H1 (cell line): ENCODE measurements at regions not wholly inside any gene's neighbourhood (a gene's known extent, or its start where the extent isn't known, plus 50 kb on each side); places are given as distances from the start of the nearest gene placed in this dataset.

ENCODE experiments used
- CTCF ChIA-PET: fragments of 300-600 bp; sonication (Branson Sonifier 250); formaldehyde crosslinking; loops from one replicate; lab custom pipeline; 2021; ENCODE audit not compliant: partially characterized antibody; lab: Charles Lee
- POLR2A ChIA-PET: fragments of 300-600 bp; sonication (Branson Sonifier 250); formaldehyde crosslinking; loops from one replicate; lab custom pipeline; 2021; ENCODE audit warnings: inconsistent platforms; ENCODE audit not compliant: partially characterized antibody; lab: Charles Lee
- DNase-seq, 2 experiments: peaks; one replicate each; pipeline versions ENCODE4 v3.0.0 to v3.0.0-alpha.2; 2010 to 2022; ENCODE audit warnings: low spot score in 2 of 2, low read depth in 1 of 2, mixed read lengths in 1 of 2
- FAIRE-seq: peaks from 2 replicates; lab custom pipeline; 2011; peaks lifted over from hg19 to GRCh38; lab: Jason Lieb, UNC
- H2AFZ ChIP-seq: 2 replicates; pipeline ENCODE4 v1.8.1; 2012; ENCODE audit warnings: low read length, inconsistent platforms
- H2AK5ac ChIP-seq: 2 replicates; pipeline ENCODE4 v1.6.1; 2013; ENCODE audit warnings: low read depth, low read length
- H2BK120ac ChIP-seq: replicated peaks from 2 replicates; pipeline ENCODE3; 2013; ENCODE audit warnings: low read depth, low read length, inconsistent platforms
- H2BK12ac ChIP-seq: 2 replicates; pipeline ENCODE4 v1.6.1; 2013; ENCODE audit warnings: low read depth, low read length
- H2BK15ac ChIP-seq: 2 replicates; pipeline ENCODE4 v1.6.1; 2013; ENCODE audit warnings: low read length
- H2BK20ac ChIP-seq: 2 replicates; pipeline ENCODE4 v1.6.1; 2013; ENCODE audit warnings: low read length
- H2BK5ac ChIP-seq: 2 replicates; pipeline ENCODE4 v1.6.1; 2013; ENCODE audit warnings: low read depth, low read length
- H3K14ac ChIP-seq: 2 replicates; pipeline ENCODE4 v1.6.1; 2013; ENCODE audit warnings: inconsistent platforms; ENCODE audit not compliant: insufficient read length
- H3K18ac ChIP-seq: 2 replicates; pipeline ENCODE4 v1.6.1; 2013; ENCODE audit warnings: low read length; ENCODE audit errors: extremely low read depth
- H3K23ac ChIP-seq: 2 replicates; pipeline ENCODE4 v1.6.1; 2013; ENCODE audit warnings: inconsistent platforms; ENCODE audit not compliant: insufficient read length
- H3K23me2 ChIP-seq: 2 replicates; pipeline ENCODE4 v1.6.1; 2013; ENCODE audit warnings: low read depth, low read length
- H3K27ac ChIP-seq: 2 replicates; pipeline ENCODE4 v1.6.1; 2011; ENCODE audit warnings: low read depth, low read length, inconsistent platforms
- H3K27me3 ChIP-seq, 4 experiments: replicated peaks in 1 of 4; 1 replicate in 1 of 4; 2 replicates in 3 of 4; pipeline versions ENCODE4 v1.6.1 to v1.8.1; 2011 to 2013; ENCODE audit warnings: low read length in 3 of 4, mild to moderate bottlenecking in 3 of 4, inconsistent platforms in 2 of 4, mixed read lengths in 2 of 4, moderate library complexity in 1 of 4; ENCODE audit not compliant: control insufficient read depth in 3 of 4, insufficient read depth in 3 of 4; ENCODE audit errors: extremely low read depth in 1 of 4
- H3K36me3 ChIP-seq, 4 experiments: 2 replicates each; pipeline versions ENCODE4 v1.6.1 to v1.8.1; 2011 to 2013; ENCODE audit warnings: mild to moderate bottlenecking in 4 of 4, low read length in 3 of 4, moderate library complexity in 2 of 4, control low read depth in 1 of 4, inconsistent platforms in 1 of 4; ENCODE audit not compliant: insufficient read depth in 4 of 4, control insufficient read depth in 2 of 4
- H3K4ac ChIP-seq: replicated peaks from 2 replicates; pipeline ENCODE3; 2013; ENCODE audit warnings: low read length, low read depth, mixed read lengths, inconsistent platforms; ENCODE audit not compliant: insufficient read length
- H3K4me1 ChIP-seq, 4 experiments: replicated peaks in 1 of 4; 1 replicate in 1 of 4; 2 replicates in 3 of 4; pipeline versions ENCODE4 v1.6.1 to v1.8.1; 2011 to 2013; ENCODE audit warnings: low read length in 3 of 4, inconsistent platforms in 2 of 4, mixed read lengths in 1 of 4; ENCODE audit not compliant: insufficient read depth in 4 of 4, control insufficient read depth in 3 of 4
- H3K4me2 ChIP-seq, 2 experiments: 2 replicates each; pipeline versions ENCODE4 v1.6.1 to v1.8.1; 2011 to 2013; ENCODE audit warnings: low read depth in 2 of 2, low read length in 2 of 2, control low read depth in 1 of 2, inconsistent platforms in 1 of 2, mild to moderate bottlenecking in 1 of 2; ENCODE audit not compliant: insufficient read depth in 1 of 2
- H3K4me3 ChIP-seq, 4 experiments: fragments of 200-600, 300-600 bp in 1 of 4; sonication (generic), shearing (Covaris generic), sonication (Bioruptor Twin) in 1 of 4; 2 replicates each; pipeline versions ENCODE4 v1.5.1 to v1.8.1; 2011 to 2016; ENCODE audit warnings: low read length in 4 of 4, low read depth in 3 of 4, control low read depth in 2 of 4, inconsistent platforms in 2 of 4, mild to moderate bottlenecking in 2 of 4, mixed read lengths in 1 of 4, moderate library complexity in 1 of 4; ENCODE audit not compliant: insufficient read depth in 2 of 4; ENCODE audit errors: extremely low read depth in 1 of 4
- H3K56ac ChIP-seq: replicated peaks from 2 replicates; pipeline ENCODE3; 2013; ENCODE audit warnings: low read depth, mild to moderate bottlenecking, mixed read lengths, low read length, inconsistent platforms; ENCODE audit not compliant: insufficient read length
- H3K79me1 ChIP-seq: 2 replicates; pipeline ENCODE4 v1.6.1; 2013; ENCODE audit warnings: low read depth, low read length, control low read depth
- H3K79me2 ChIP-seq, 2 experiments: 2 replicates each; pipeline versions ENCODE4 v1.6.1 to v1.8.1; 2012 to 2013; ENCODE audit warnings: low read length in 2 of 2, mild to moderate bottlenecking in 2 of 2, inconsistent platforms in 1 of 2; ENCODE audit not compliant: insufficient read depth in 2 of 2, control insufficient read depth in 1 of 2
- H3K9ac ChIP-seq, 4 experiments: replicated peaks in 1 of 4; 1 replicate in 1 of 4; 2 replicates in 3 of 4; pipeline versions ENCODE4 v1.6.1 to v1.8.1; 2011 to 2013; ENCODE audit warnings: low read depth in 3 of 4, low read length in 3 of 4, control low read depth in 2 of 4, mild to moderate bottlenecking in 2 of 4, moderate library complexity in 2 of 4, inconsistent platforms in 1 of 4; ENCODE audit errors: extremely low read depth in 1 of 4
- H3K9me3 ChIP-seq, 2 experiments: 2 replicates each; pipeline versions ENCODE4 v1.6.1 to v1.8.1; 2012 to 2013; ENCODE audit warnings: mild to moderate bottlenecking in 2 of 2, moderate library complexity in 2 of 2, control low read depth in 1 of 2, inconsistent platforms in 1 of 2, low read depth in 1 of 2, low read length in 1 of 2, mixed read lengths in 1 of 2; ENCODE audit not compliant: insufficient read depth in 2 of 2
- H4K20me1 ChIP-seq, 2 experiments: replicated peaks in 1 of 2; 2 replicates each; pipeline versions ENCODE3 to v1.8.1; 2011 to 2013; ENCODE audit warnings: inconsistent platforms in 2 of 2, low read length in 2 of 2, mild to moderate bottlenecking in 1 of 2; ENCODE audit not compliant: insufficient read depth in 2 of 2, control insufficient read depth in 1 of 2
- H4K5ac ChIP-seq: 2 replicates; pipeline ENCODE4 v1.6.1; 2013; ENCODE audit warnings: low read length, low read depth, mixed read lengths, inconsistent platforms; ENCODE audit not compliant: insufficient read length
- H4K8ac ChIP-seq: 2 replicates; pipeline ENCODE4 v1.8.0; 2013; ENCODE audit warnings: mild to moderate bottlenecking, moderate library complexity, low read length, inconsistent platforms; ENCODE audit not compliant: insufficient read depth; ENCODE audit errors: extremely low read depth
- H4K91ac ChIP-seq: replicated peaks from 2 replicates; pipeline ENCODE3; 2013; ENCODE audit warnings: low read length, mixed read lengths, inconsistent platforms; ENCODE audit not compliant: insufficient read length
- CBX8 ChIP-seq: fragments of 300-800, 300-1000 bp; sonication (generic); IDR thresholded peaks from 2 replicates; pipeline ENCODE4 v1.7.1; 2016; ENCODE audit warnings: low read depth, low read length, borderline replicate concordance
- E2F6 ChIP-seq: IDR thresholded peaks from 2 replicates; pipeline ENCODE4 v1.6.1; 2012; ENCODE audit warnings: inconsistent platforms
- JUND ChIP-seq: IDR thresholded peaks from 2 replicates; pipeline ENCODE4 v1.6.1; 2011; ENCODE audit warnings: mild to moderate bottlenecking, improper control_type of control experiment, low read length
- NRF1 ChIP-seq: IDR thresholded peaks from 2 replicates; pipeline ENCODE4 v1.6.1; 2011; ENCODE audit warnings: mild to moderate bottlenecking, low read depth, low read length, improper control_type of control experiment
- POLR2A ChIP-seq, 2 experiments: IDR thresholded peaks; 1 replicate in 1 of 2; 2 replicates in 1 of 2; pipeline ENCODE4 v1.6.1; 2011; ENCODE audit warnings: low read depth in 2 of 2, low read length in 2 of 2, mild to moderate bottlenecking in 2 of 2; ENCODE audit errors: control extremely low read depth in 1 of 2
- SP2 ChIP-seq: IDR thresholded peaks from 2 replicates; pipeline ENCODE4 v1.6.1; 2012; ENCODE audit warnings: mild to moderate bottlenecking, low read length, inconsistent platforms
- WGBS, 2 experiments: shearing (Covaris generic) in 1 of 2; methylation state at CpG; one replicate each; pipeline versions ENCODE4 v1.1.6 to v1.1.7; 2013 to 2015; ENCODE audit warnings: low lambda C conversion rate in 2 of 2, mixed read lengths in 2 of 2, inconsistent platforms in 1 of 2, low coverage in 1 of 2, missing lambda C conversion rate in 1 of 2; ENCODE audit not compliant: insufficient replicate concordance in 2 of 2, insufficient coverage in 1 of 2, insufficient read length in 1 of 2; ENCODE audit errors: extremely low coverage in 1 of 2, missing lambda C conversion rate in 1 of 2; 5-methylcytosine and 5-hydroxymethylcytosine counted together

DNA sequence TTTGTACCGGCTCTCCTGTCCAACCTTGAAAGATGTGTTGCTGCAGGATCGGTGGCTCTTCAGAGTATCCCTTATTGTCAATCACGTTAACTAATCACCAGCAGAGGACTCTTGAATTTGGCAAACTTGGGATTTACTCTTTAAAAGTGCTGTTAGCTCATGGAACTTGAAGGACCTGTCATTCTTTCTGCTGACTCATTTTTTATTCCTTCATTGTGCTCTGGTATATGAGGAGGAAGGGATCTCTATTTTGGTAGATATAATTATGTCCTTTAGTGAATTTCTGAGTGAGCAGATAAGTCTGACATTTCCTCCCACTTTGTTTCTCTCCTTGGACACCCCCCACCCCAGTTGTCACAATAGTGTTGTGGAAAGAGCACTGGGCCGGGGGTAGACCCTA lies 175.1 kb upstream of the HDAC9 start:
- no peaks in the 10 kb centered on the region for H3K23me2 ChIP-seq

More for the DNA sequence above, 175.1 kb upstream of the HDAC9 start:
- H3K23ac ChIP-seq = no peak overlapping the region
- no peak overlapping the region for H2BK15ac ChIP-seq
- H4K5ac ChIP-seq = no peak overlapping the region
- H2BK12ac ChIP-seq = no peak overlapping the region
- no peaks in the 10 kb centered on the region for H3K36me3 ChIP-seq
- H3K79me2 ChIP-seq = no peaks in the 10 kb centered on the region
- no peak overlapping the region for H2AFZ ChIP-seq
- H3K79me1 ChIP-seq = no peaks in the 10 kb centered on the region
- H3K14ac ChIP-seq = no peak overlapping the region
- DNase-seq = no peak
- H4K20me1 ChIP-seq = no peaks in the 10 kb centered on the region
- H3K27me3 ChIP-seq = no peaks in the 10 kb centered on the region
- 91% methylated on average over 4 of the region's 4 CpGs; no CpG with 5 or more reads in 1 of the 2 experiments for WGBS, 2 experiments
- no peak overlapping the region for H3K4ac ChIP-seq
- H2BK120ac ChIP-seq = no peak overlapping the region
- H3K4me2 ChIP-seq = no peak overlapping the region
- H2BK5ac ChIP-seq = no peak overlapping the region
- H3K56ac ChIP-seq = no peak overlapping the region
- no peak overlapping the region for H3K4me3 ChIP-seq
- H3K9ac ChIP-seq = no peak overlapping the region
- H3K27ac ChIP-seq = no peak overlapping the region
- no peak overlapping the region for H2AK5ac ChIP-seq
- ChIA-PET POLR2A (no interaction called here), CTCF (interaction anchor here (0.6 to 6.2 kb wide), 20 partner anchors 10 to 451 kb away, joined by 3 to 40 read pairs (median 4); no protein-coding TSS in a partner anchor)
- no peak overlapping the region for H3K18ac ChIP-seq
- H2BK20ac ChIP-seq = no peak overlapping the region
- no peak for FAIRE-seq
- no peaks in the 10 kb centered on the region for H3K9me3 ChIP-seq
- no peak overlapping the region for H4K8ac ChIP-seq
- peaks cover 2 to 8% (median 4%) of the 10 kb centered on the region in 4 experiments; a peak in 4 of 7 replicates for H3K4me1 ChIP-seq
- no peak overlapping the region for H4K91ac ChIP-seq
- TF ChIP-seq SP2 (no peak), CBX8 (no peak), POLR2A (IDR thresholded peaks at IDR 0.05; ENCODE audit: control extremely low read depth in 1 of 2, low read depth in 2 of 2, low read length in 2 of 2) (no peak), E2F6 (no peak), NRF1 (no peak), JUND (no peak)
